ENCODE measurements at regions not wholly inside any gene's neighbourhood (a gene's known extent, or its start where the extent isn't known, plus 50 kb on each side); places are given as distances from the start of the nearest gene placed in this dataset.

- Mint-ChIP-seq H3K27ac (no peak overlapping the region), H3K9me3 (no peaks in the 10 kb centered on the region), H3K36me3 (no peaks in the 10 kb centered on the region), H3K27me3 (no peaks in the 10 kb centered on the region), H3K4me1 (no peaks in the 10 kb centered on the region), H3K4me3 (no peak overlapping the region)
Observed at GRCh38 chr14:58822856-58823255, 185.1 kb downstream of the DACT1 start.

GRCh38 chr14:58823312-58823711 is 185.6 kb downstream of the DACT1 start:
- Mint-ChIP-seq H3K27me3 (no peaks in the 10 kb centered on the region), H3K36me3 (no peaks in the 10 kb centered on the region), H3K4me3 (no peak overlapping the region), H3K4me1 (no peaks in the 10 kb centered on the region), H3K9me3 (no peaks in the 10 kb centered on the region), H3K27ac (no peak overlapping the region)

GRCh38 chr14:58824106-58824505 is 186.3 kb downstream of the DACT1 start:
- H3K4me1 Mint-ChIP-seq: no peaks in the 10 kb centered on the region
- no peaks in the 10 kb centered on the region for H3K27me3 Mint-ChIP-seq
- no peak overlapping the region for H3K27ac Mint-ChIP-seq
- no peak overlapping the region for H3K4me3 Mint-ChIP-seq
- no peaks in the 10 kb centered on the region for H3K36me3 Mint-ChIP-seq
- no peaks in the 10 kb centered on the region for H3K9me3 Mint-ChIP-seq

- no peaks in the 10 kb centered on the region for H3K9me3 Mint-ChIP-seq
- H3K4me3 Mint-ChIP-seq: no peak overlapping the region
- H3K27ac Mint-ChIP-seq: no peak overlapping the region
- H3K27me3 Mint-ChIP-seq: no peaks in the 10 kb centered on the region
- H3K4me1 Mint-ChIP-seq: peaks cover 6% of the 10 kb centered on the region
- no peaks in the 10 kb centered on the region for H3K36me3 Mint-ChIP-seq
Observed at GRCh38 chr14:58824796-58825195, 187.0 kb downstream of the DACT1 start.

- H3K36me3 Mint-ChIP-seq: no peaks in the 10 kb centered on the region
- H3K4me3 Mint-ChIP-seq: no peak overlapping the region
- H3K27ac Mint-ChIP-seq: no peak overlapping the region
Observed at GRCh38 chr14:58825606-58826005, 187.8 kb downstream of the DACT1 start.

GRCh38 chr14:58826845-58827686 is 189.3 kb downstream of the DACT1 start:
- H3K36me3 Mint-ChIP-seq: no peaks in the 10 kb centered on the region
- no peak overlapping the region for H3K27ac Mint-ChIP-seq
- H3K27me3 Mint-ChIP-seq: no peaks in the 10 kb centered on the region
- no peak overlapping the region for H3K4me3 Mint-ChIP-seq
- H3K4me1 Mint-ChIP-seq: peaks cover 9% of the 10 kb centered on the region
- H3K9me3 Mint-ChIP-seq: no peaks in the 10 kb centered on the region

More at GRCh38 chr14:58825606-58826005, 187.8 kb downstream of the DACT1 start:
- Mint-ChIP-seq H3K9me3 (no peaks in the 10 kb centered on the region), H3K27me3 (no peaks in the 10 kb centered on the region), H3K4me1 (peaks cover 9% of the 10 kb centered on the region)

GRCh38 chr14:58828298-58828697 is 190.5 kb downstream of the DACT1 start:
- H3K27ac Mint-ChIP-seq: no peak overlapping the region
- peaks cover 9% of the 10 kb centered on the region for H3K4me1 Mint-ChIP-seq
- no peaks in the 10 kb centered on the region for H3K27me3 Mint-ChIP-seq
- H3K4me3 Mint-ChIP-seq: no peak overlapping the region
- H3K36me3 Mint-ChIP-seq: no peaks in the 10 kb centered on the region
- no peaks in the 10 kb centered on the region for H3K9me3 Mint-ChIP-seq

GRCh38 chr14:58829594-58829993 is 191.8 kb downstream of the DACT1 start:
- Mint-ChIP-seq H3K27ac (no peak overlapping the region), H3K4me1 (peaks cover 9% of the 10 kb centered on the region), H3K4me3 (no peak overlapping the region), H3K36me3 (no peaks in the 10 kb centered on the region), H3K9me3 (no peaks in the 10 kb centered on the region), H3K27me3 (no peaks in the 10 kb centered on the region)

- no peaks in the 10 kb centered on the region for H3K27me3 Mint-ChIP-seq
- no peaks in the 10 kb centered on the region for H3K36me3 Mint-ChIP-seq
- no peak overlapping the region for H3K4me3 Mint-ChIP-seq
- H3K27ac Mint-ChIP-seq: no peak overlapping the region
- no peaks in the 10 kb centered on the region for H3K9me3 Mint-ChIP-seq
- H3K4me1 Mint-ChIP-seq: peaks cover 9% of the 10 kb centered on the region
Observed at GRCh38 chr14:58830121-58830520, 192.4 kb downstream of the DACT1 start.

GRCh38 chr14:58832095-58832521 is 194.3 kb downstream of the DACT1 start:
- no peak overlapping the region for H3K27ac Mint-ChIP-seq
- H3K36me3 Mint-ChIP-seq: no peaks in the 10 kb centered on the region
- H3K9me3 Mint-ChIP-seq: no peaks in the 10 kb centered on the region
- H3K4me3 Mint-ChIP-seq: no peak overlapping the region
- peaks cover 9% of the 10 kb centered on the region for H3K4me1 Mint-ChIP-seq
- H3K27me3 Mint-ChIP-seq: no peaks in the 10 kb centered on the region

- Mint-ChIP-seq H3K9me3 (no peaks in the 10 kb centered on the region), H3K4me3 (no peak overlapping the region), H3K27me3 (no peaks in the 10 kb centered on the region), H3K4me1 (peaks cover 9% of the 10 kb centered on the region), H3K27ac (no peak overlapping the region), H3K36me3 (no peaks in the 10 kb centered on the region)
Observed at GRCh38 chr14:58833634-58834378, 196.0 kb downstream of the DACT1 start.

- peaks cover 2% of the 10 kb centered on the region for H3K27me3 Mint-ChIP-seq
- H3K4me3 Mint-ChIP-seq: no peak overlapping the region
- no peaks in the 10 kb centered on the region for H3K36me3 Mint-ChIP-seq
- H3K9me3 Mint-ChIP-seq: no peaks in the 10 kb centered on the region
- H3K4me1 Mint-ChIP-seq: no peaks in the 10 kb centered on the region
- H3K27ac Mint-ChIP-seq: no peak overlapping the region
Observed at GRCh38 chr14:58836303-58836974, 198.7 kb downstream of the DACT1 start.

GRCh38 chr14:58839233-58839632 is 201.5 kb downstream of the DACT1 start:
- no peak overlapping the region for H3K27ac Mint-ChIP-seq
- H3K36me3 Mint-ChIP-seq: no peaks in the 10 kb centered on the region
- H3K9me3 Mint-ChIP-seq: no peaks in the 10 kb centered on the region
- H3K4me1 Mint-ChIP-seq: no peaks in the 10 kb centered on the region
- H3K27me3 Mint-ChIP-seq: peaks cover 3% of the 10 kb centered on the region
- no peak overlapping the region for H3K4me3 Mint-ChIP-seq

GRCh38 chr14:58844544-58844943 is 206.8 kb downstream of the DACT1 start:
- Mint-ChIP-seq H3K27me3 (peaks cover 2% of the 10 kb centered on the region), H3K27ac (no peak overlapping the region)

GRCh38 chr14:58846682-58847465 is 209.1 kb downstream of the DACT1 start:
- Mint-ChIP-seq H3K36me3 (no peaks in the 10 kb centered on the region), H3K4me1 (no peaks in the 10 kb centered on the region), H3K27me3 (peaks cover 2% of the 10 kb centered on the region), H3K4me3 (no peak overlapping the region), H3K27ac (no peak overlapping the region), H3K9me3 (no peaks in the 10 kb centered on the region)

More at GRCh38 chr14:58844544-58844943, 206.8 kb downstream of the DACT1 start:
- H3K36me3 Mint-ChIP-seq: no peaks in the 10 kb centered on the region
- no peaks in the 10 kb centered on the region for H3K9me3 Mint-ChIP-seq
- no peaks in the 10 kb centered on the region for H3K4me1 Mint-ChIP-seq
- no peak overlapping the region for H3K4me3 Mint-ChIP-seq

Data from activated naive CD4-positive, alpha-beta T cell treated with anti-CD3 and anti-CD28 coated beads, Interleukin-2, amount 50 U/mL, for 24 hours (primary cell).